ENCODE measurements at regions not wholly inside any gene's neighbourhood (a gene's known extent, or its start where the extent isn't known, plus 50 kb on each side); places are given as distances from the start of the nearest gene placed in this dataset.

GRCh38 chr21:15494481-15494880 is 235.3 kb upstream of the USP25 start:
- no peak for TF ChIP-seq CTCF (conservative IDR thresholded peaks at IDR 0.05)
- TF ChIP-seq ZFX (IDR thresholded peaks at IDR 0.05) = no peak

All from C4-2B (cell line).